Anterior cingulate cortex (tissue), 58 donors: ENCODE measurements at regions not wholly inside any gene's neighbourhood (a gene's known extent, or its start where the extent isn't known, plus 50 kb on each side); places are given as distances from the start of the nearest gene placed in this dataset.

ENCODE experiments used
- DNase-seq, 58 donors: peaks; one replicate each; lab custom pipeline; 2025; lab: John Stamatoyannopoulos, UW

DNA sequence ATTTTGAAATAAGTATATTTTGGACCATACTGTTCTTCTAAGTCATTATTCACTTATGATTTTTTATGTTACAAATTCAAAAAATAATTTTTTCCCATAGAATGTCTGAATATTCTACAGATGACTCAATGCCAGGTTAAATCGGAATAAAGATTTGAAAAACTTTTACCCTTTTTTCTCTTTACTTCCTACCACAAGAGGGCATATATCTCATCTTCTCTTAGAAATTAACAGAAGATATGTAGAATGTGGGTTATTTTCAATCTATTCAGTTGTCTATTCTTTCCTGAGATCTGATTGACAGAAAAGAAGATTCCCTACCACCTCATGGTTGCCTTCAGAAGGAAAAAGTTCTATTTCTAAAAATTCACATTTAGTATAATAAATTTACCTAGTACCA is 53.0 kb upstream of the KITLG start:
- DNase-seq = no peak

DNA sequence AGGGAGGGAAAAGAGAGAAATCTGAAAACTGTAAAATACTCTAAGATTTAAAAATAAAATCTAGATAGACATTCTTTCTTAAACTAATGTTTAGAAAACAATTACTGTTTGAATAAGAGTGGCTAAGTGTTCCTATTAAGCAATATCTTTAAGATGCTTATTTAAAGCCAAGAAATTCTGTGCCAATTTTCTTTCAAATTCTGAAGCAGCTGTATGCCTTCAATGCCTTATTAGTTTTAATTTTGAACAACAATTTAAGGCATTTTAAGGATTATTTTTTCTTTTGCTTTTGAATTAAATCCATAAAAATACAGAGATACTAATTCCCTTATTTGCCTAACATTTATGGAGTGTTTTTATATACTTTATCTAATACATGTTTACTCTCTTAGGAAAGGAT is 50.3 kb upstream of the KITLG start:
- no peak for DNase-seq
